Aorta (tissue), 5 donors: ENCODE measurements at regions not wholly inside any gene's neighbourhood (a gene's known extent, or its start where the extent isn't known, plus 50 kb on each side); places are given as distances from the start of the nearest gene placed in this dataset.

ENCODE experiments used
- ATAC-seq: fragments of 200-7000 bp; cut with Tn5 transposase; one replicate; pipeline ENCODE4 v1.9.1; 2022; ENCODE audit warnings: moderate library complexity; ENCODE audit not compliant: low FRiP score
- DNase-seq, 2 donors: peaks; one replicate each; pipeline ENCODE4 v3.0.0-alpha.2; 2020
- H3K27ac ChIP-seq, 2 donors: one replicate each; pipeline ENCODE4 v1.5.1; 2013; ENCODE audit warnings: low read length in 2 of 2, mild to moderate bottlenecking in 2 of 2, moderate library complexity in 2 of 2, control low read depth in 1 of 2, inconsistent platforms in 1 of 2, low read depth in 1 of 2
- H3K27me3 ChIP-seq, 2 donors: one replicate each; pipeline ENCODE4 v1.6.1; 2013; ENCODE audit warnings: control low read depth in 1 of 2, low read length in 1 of 2, mild to moderate bottlenecking in 1 of 2, moderate library complexity in 1 of 2; ENCODE audit not compliant: insufficient read depth in 2 of 2, control insufficient read depth in 1 of 2
- H3K36me3 ChIP-seq, 2 donors: one replicate each; pipeline ENCODE4 v1.6.1; 2013; ENCODE audit warnings: control low read depth in 1 of 2, low read length in 1 of 2, mild to moderate bottlenecking in 1 of 2; ENCODE audit not compliant: insufficient read depth in 2 of 2, control insufficient read depth in 1 of 2
- H3K4me1 ChIP-seq, 2 donors: one replicate each; pipeline ENCODE4 v1.6.1; 2013; ENCODE audit warnings: low read length in 2 of 2, control low read depth in 1 of 2, mild to moderate bottlenecking in 1 of 2, moderate library complexity in 1 of 2; ENCODE audit not compliant: insufficient read depth in 2 of 2, control insufficient read depth in 1 of 2
- H3K4me3 ChIP-seq, 2 donors: one replicate each; pipeline ENCODE4 v1.5.1; 2013; ENCODE audit warnings: low read length in 2 of 2, control low read depth in 1 of 2, mild to moderate bottlenecking in 1 of 2
- H3K9me3 ChIP-seq: one replicate; pipeline ENCODE4 v1.6.1; 2013; ENCODE audit warnings: mild to moderate bottlenecking, low read length; ENCODE audit not compliant: control insufficient read depth
- WGBS, 2 donors: extraction: QIAGEN DNeasy Blood & Tissue Kit; methylation state at CpG; one replicate each; pipeline ENCODE4 v1.1.7; 2013; 5-methylcytosine and 5-hydroxymethylcytosine counted together
- intact Hi-C, 2 donors: fragments of 100-400 bp; cut with DNase I; formaldehyde crosslinking; loops; one replicate each; pipeline versions ENCODE4 v1.14.2 to v1.15.0; 2022
- donor health status: healthy with polysubstance abuse.
- donor health status: Bipolar disorder and iron deficiency.
- donor health status: DM: no; HTN: no; CAD: no.
- donor health status: DM: no; HTN: no; CAD: no.
- donor health status: DM: yes; HTN: yes; CAD: no.

DNA sequence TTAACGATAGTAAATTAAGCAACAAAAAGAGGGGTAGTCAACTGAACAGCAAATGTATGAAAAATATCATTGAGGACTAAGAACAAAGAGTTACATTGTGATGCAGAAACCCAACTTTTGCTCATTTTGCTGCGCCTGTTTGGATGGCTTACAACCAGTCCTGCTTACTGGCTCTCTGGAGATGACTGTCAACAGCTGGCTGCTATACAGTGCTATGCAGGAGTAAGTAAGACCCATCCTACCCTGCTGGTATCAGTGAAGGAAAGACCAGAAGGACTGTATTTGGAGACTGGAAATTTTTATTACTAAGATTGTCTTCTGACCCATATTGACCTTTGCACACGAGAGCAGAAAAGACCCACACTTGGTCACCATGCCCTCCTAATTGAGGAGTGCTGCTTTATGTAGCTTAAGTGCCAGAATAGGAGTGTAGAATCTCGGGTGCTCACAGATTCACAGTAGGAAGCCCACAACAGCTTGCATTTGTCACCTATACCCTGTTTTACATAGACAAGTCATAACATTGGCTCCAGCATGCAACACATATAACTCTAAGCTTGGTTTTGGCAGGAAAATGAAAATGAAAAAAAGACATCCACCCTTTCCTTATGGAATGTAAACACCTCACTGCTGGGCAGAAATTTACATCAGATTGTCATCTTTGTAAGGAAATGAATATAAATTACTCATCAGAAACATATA, 1915.0 kb upstream of the CELF4 start:
- no peaks in the 10 kb centered on the region for H3K9me3 ChIP-seq
- intact Hi-C loops: no loop called here
- H3K4me3 ChIP-seq: no peak overlapping the region
- H3K27ac ChIP-seq: no peak overlapping the region
- H3K27me3 ChIP-seq: no peaks in the 10 kb centered on the region
- WGBS, 2 donors: 64% methylated on average over 4 of the region's 4 CpGs
- ATAC-seq (no peak), DNase-seq (no peak)
- H3K4me1 ChIP-seq: no peaks in the 10 kb centered on the region
- H3K36me3 ChIP-seq: no peaks in the 10 kb centered on the region

DNA sequence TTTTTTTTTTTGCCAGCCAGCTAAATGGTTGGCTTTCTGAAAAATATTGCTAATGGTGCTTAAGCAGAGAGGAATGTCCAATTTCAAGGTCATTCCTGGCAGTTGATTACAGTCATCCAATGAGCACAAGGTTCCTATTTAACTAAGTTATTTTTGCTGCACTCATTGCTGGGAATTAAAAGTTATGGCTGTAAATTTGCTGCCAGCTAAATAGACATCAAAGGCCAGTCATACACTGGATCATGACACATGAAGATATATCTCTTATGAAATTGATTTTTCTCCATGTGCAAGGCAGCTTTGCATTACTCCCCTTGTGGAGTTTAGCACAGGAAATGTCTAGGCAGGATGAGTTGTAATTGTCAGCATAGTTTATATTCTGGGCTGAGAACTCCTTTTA, 1898.4 kb upstream of the CELF4 start:
- Histone ChIP-seq H3K4me1 (no peaks in the 10 kb centered on the region), H3K36me3 (no peaks in the 10 kb centered on the region), H3K4me3 (no peak overlapping the region), H3K27me3 (no peaks in the 10 kb centered on the region), H3K9me3 (no peaks in the 10 kb centered on the region), H3K27ac (no peak overlapping the region)
- no peak for DNase-seq
- no peak for ATAC-seq
- intact Hi-C loops: no loop called here

DNA sequence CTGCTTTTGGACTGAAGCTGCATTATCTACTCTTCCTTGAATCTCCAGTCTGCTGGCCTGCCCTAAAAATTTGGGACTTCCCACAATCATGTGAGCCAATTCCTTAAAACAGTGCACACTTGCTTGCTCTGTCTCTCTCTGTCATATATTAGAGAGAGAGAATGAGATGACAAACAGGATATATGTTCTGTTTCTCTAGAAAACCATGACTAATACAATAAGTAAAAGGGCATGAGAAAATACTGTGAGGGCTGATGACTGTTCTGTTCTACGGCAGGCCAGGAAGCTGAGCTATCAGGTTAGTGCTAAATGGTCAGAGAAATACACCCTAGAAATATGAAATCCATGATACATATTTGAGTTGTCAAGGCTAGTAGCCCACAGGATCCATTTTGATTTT, 1896.8 kb upstream of the CELF4 start:
- Histone ChIP-seq H3K4me1 (no peaks in the 10 kb centered on the region), H3K36me3 (no peaks in the 10 kb centered on the region), H3K27me3 (no peaks in the 10 kb centered on the region), H3K27ac (no peak overlapping the region), H3K4me3 (no peak overlapping the region), H3K9me3 (no peaks in the 10 kb centered on the region)
- WGBS, 2 donors: 49 to 63% methylated on average over 1 of the region's 1 CpG
- intact Hi-C loops: no loop called here
- ATAC-seq (no peak), DNase-seq (no peak)

DNA sequence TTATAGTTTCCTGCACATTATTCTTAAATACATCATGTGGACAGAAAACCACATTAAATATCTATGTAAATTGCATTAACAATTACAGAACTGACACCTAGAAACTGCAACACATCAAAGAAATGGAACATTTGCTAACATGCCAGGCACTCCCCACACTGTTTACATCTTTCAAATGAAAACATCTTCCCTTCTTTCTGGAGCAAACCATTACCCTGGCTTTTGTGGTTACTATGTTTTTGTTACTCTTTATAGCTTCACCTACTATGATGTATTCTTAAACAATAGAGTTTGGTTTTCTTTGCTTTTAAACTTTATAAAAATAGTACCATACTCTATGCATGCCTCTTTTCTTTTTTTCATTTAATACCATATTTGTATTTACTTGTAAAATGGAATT, 1894.5 kb upstream of the CELF4 start:
- Histone ChIP-seq H3K27ac (no peak overlapping the region), H3K4me3 (no peak overlapping the region), H3K9me3 (no peaks in the 10 kb centered on the region), H3K4me1 (no peaks in the 10 kb centered on the region), H3K27me3 (no peaks in the 10 kb centered on the region), H3K36me3 (no peaks in the 10 kb centered on the region)
- intact Hi-C loops: no loop called here
- ATAC-seq: no peak
- DNase-seq: no peak

DNA sequence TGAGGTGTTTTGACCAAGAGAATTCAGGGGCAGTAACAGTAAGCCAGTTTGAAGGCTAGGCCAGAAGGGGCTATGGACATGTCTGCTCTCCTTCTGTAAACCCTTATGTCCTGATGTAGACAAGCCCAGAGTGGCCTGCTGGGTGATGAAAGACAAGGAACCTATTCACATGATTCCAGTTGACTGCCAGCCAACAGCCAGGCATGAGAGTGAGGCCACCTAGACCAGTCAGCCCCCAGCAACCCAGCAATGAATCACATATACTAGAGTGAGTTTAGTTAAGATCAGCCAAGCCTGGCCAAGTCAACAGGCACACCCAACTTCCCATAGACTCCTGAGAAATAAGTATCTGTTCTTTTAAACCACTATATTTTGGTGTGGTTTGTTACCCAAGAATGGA, 1889.7 kb upstream of the CELF4 start:
- intact Hi-C loops: no loop called here
- no peak for ATAC-seq
- no peaks in the 10 kb centered on the region for H3K36me3 ChIP-seq
- no peak for DNase-seq
- H3K4me1 ChIP-seq: no peaks in the 10 kb centered on the region
- no peaks in the 10 kb centered on the region for H3K27me3 ChIP-seq
- no peak overlapping the region for H3K27ac ChIP-seq
- no peaks in the 10 kb centered on the region for H3K9me3 ChIP-seq
- H3K4me3 ChIP-seq: no peak overlapping the region

DNA sequence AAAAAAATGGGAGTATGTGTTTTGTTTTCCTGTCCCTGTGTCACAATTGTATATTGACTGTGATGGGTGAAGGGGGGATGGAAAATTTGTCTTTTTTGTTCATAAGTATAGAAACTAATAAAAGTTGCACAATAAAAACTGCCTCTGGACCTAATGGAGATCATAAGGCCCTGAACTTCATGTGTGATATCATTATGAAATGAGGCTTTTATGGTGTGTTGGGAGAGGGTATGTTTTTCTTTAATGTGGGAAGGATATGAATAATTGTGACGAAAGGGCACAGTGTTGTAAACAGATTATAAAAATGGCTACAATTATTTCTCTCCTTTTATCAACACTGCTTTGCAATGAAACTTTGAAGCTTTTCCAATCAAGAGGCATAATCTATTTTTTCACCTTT, 1889.3 kb upstream of the CELF4 start:
- H3K9me3 ChIP-seq: no peaks in the 10 kb centered on the region
- no peaks in the 10 kb centered on the region for H3K4me1 ChIP-seq
- intact Hi-C loops: no loop called here
- ATAC-seq (no peak), DNase-seq (no peak)
- H3K27me3 ChIP-seq: no peaks in the 10 kb centered on the region
- no peak overlapping the region for H3K4me3 ChIP-seq
- no peak overlapping the region for H3K27ac ChIP-seq
- H3K36me3 ChIP-seq: no peaks in the 10 kb centered on the region
- WGBS, 2 donors: 90 to 92% methylated on average over 1 of the region's 1 CpG

DNA sequence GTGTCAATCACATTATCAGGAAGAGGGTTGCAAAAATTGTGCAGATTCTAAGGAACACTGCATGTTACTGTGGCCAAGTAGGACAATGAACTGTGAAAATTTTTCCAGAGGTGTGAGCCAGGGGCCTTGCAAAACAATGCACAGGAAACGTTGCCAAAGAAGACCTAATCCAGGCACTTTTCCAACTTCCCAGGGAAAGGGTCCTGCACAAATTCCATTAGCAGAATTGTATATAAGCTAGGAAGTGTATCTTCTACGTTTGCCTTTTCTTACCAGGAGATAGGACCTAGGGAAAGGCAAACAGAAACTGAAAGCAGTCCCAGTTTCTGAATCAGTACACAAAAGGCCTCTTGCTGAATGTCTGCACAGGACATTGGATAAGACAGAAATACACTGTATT, 1888.3 kb upstream of the CELF4 start:
- H3K4me1 ChIP-seq: no peaks in the 10 kb centered on the region
- WGBS, 2 donors: 2 to 4% methylated on average over 2 of the region's 2 CpGs
- DNase-seq: no peak
- intact Hi-C loops: no loop called here
- H3K4me3 ChIP-seq: no peak overlapping the region
- peak; percentile 72 for ATAC-seq
- no peaks in the 10 kb centered on the region for H3K9me3 ChIP-seq
- H3K27me3 ChIP-seq: no peaks in the 10 kb centered on the region
- H3K27ac ChIP-seq: no peak overlapping the region
- H3K36me3 ChIP-seq: no peaks in the 10 kb centered on the region

DNA sequence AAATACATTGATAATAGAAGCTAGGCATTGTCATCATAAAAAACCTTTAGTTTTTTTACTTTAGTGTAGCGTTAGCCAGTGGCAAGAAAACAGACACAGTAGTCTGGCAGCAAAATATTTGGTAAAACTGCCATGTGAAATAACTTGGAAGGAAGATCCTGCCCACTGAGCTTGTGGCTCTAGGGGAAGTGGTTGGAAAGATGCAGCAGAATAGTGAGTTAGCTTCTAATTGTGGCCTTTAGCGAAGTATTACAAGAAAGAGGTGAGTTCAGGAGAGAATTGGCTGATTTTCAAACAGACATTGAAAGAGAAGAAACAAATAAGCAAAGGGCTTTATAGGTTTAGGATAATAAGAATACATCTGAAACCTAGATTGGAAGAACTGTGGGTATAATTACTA, 1887.8 kb upstream of the CELF4 start:
- WGBS, 2 donors: 67 to 68% methylated on average over 2 of the region's 2 CpGs
- DNase-seq (no peak), ATAC-seq (no peak)
- Histone ChIP-seq H3K27me3 (no peaks in the 10 kb centered on the region), H3K4me3 (no peak overlapping the region), H3K27ac (no peak overlapping the region), H3K4me1 (no peaks in the 10 kb centered on the region), H3K9me3 (no peaks in the 10 kb centered on the region), H3K36me3 (no peaks in the 10 kb centered on the region)
- intact Hi-C loops: no loop called here

DNA sequence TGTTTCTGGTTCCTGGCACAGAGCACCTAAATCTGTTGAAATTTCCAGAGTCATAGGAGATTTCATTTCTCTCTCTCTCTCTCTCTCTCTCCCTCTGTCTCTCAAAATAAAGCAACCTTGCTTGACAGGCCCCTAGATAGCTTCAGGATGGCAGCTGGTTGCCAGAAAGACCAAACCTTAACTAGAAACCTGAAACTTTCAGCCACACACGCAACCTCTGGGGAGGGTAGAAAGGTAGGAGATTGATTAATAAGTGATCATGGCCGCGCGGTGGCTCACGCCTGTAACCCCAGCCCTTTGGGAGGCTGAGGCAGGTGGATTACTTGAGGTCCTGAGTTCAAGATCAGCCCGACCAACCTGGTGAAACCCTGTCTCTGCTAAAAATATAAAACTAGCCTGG, 1885.4 kb upstream of the CELF4 start:
- intact Hi-C loops: no loop called here
- Histone ChIP-seq H3K4me1 (no peaks in the 10 kb centered on the region), H3K27me3 (no peaks in the 10 kb centered on the region), H3K36me3 (no peaks in the 10 kb centered on the region), H3K4me3 (no peak overlapping the region), H3K9me3 (no peaks in the 10 kb centered on the region), H3K27ac (no peak overlapping the region)
- 92 to 93% methylated on average over 6 of the region's 6 CpGs for WGBS, 2 donors
- ATAC-seq: no peak
- no peak for DNase-seq
